DMS 273 (cell line): ENCODE measurements at regions not wholly inside any gene's neighbourhood (a gene's known extent, or its start where the extent isn't known, plus 50 kb on each side); places are given as distances from the start of the nearest gene placed in this dataset.
"Not testable (repeated sequence)": the region's sequence is repeated elsewhere in the genome, so short reads cannot be mapped to it uniquely, and the experiment has no call there.

Source experiments
- DNase-seq: peaks from one replicate; lab custom pipeline; 2025; ENCODE audit not compliant: unreplicated experiment; lab: John Stamatoyannopoulos, UW

GRCh38 chrX:22526339-22526738 is 253.6 kb downstream of the CBLL2 start:
- DNase-seq = no peak

- no peak for DNase-seq
Observed at GRCh38 chrX:22527302-22527701, 254.6 kb downstream of the CBLL2 start.

DNA sequence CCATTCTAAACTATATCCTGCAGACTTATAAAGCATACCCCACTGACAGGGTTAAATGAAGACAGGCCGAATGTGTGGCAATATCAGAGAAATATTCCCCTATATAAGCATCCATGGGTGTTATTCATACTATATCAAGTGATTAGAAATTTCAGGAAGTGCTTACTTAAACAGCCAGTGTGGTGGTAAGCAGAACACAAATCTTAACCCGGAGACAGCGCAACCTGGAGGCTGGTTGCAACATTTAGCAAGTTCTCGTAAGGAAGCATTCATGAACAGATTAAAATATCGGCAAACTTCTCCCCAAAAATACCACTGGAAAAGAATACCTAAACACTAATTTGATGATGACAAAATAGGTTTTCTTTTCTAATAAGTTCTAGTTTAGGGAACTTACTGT is 261.2 kb downstream of the CBLL2 start:
- peak; percentile 8 for DNase-seq

- DNase-seq = no peak
Observed at GRCh38 chrX:22534643-22535042, 261.9 kb downstream of the CBLL2 start.

DNA sequence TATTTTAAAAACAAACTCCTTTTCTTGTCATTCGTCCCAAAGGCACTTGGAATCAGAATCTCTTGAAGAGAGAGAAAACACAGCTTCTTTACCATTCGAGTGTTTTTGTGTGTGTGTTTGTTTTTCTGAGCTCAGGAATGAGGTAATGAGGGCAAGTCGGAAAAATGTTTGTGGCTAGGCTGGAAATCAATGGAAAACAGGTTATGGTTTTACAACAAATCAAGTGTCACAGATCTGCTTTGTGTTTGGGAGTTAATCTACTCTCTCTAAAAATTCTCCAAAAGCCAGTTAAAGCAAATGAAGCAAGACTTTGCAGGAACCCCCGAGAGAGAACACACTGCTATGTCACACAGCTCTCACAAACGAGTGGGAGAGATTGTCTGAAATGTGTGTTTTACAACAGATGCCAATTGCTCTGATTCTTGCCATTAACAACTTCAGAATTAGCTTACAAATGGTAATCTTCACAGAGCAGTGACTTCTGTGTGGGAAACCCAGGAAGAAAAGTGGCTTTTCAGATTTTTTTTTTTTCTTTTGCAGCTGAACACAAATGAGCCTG is 264.1 kb downstream of the CBLL2 start:
- DNase-seq = no peak

GRCh38 chrX:22538580-22538979 is 265.9 kb downstream of the CBLL2 start:
- DNase-seq = no peak

DNA sequence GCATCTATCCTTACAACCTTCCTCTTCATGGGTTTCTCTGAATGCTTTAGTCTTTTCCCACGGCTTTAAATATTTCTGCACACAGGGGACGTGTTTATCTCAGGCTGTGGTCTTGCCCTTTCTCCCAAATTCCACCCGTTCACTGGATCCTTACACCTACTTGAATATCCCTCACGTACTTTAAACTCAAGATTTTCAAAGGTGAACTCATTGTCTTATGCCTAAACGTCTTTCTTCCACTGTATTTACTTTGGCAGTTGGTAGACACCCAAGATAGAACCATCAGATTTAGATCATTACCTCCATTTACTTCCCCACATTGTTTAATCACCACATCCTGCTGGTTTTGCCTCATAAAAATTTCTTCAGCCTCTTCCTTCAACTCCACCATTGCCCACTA is 269.2 kb downstream of the CBLL2 start:
- no peak for DNase-seq

- DNase-seq = no peak
Observed at GRCh38 chrX:22542641-22543040, 269.9 kb downstream of the CBLL2 start.

DNA sequence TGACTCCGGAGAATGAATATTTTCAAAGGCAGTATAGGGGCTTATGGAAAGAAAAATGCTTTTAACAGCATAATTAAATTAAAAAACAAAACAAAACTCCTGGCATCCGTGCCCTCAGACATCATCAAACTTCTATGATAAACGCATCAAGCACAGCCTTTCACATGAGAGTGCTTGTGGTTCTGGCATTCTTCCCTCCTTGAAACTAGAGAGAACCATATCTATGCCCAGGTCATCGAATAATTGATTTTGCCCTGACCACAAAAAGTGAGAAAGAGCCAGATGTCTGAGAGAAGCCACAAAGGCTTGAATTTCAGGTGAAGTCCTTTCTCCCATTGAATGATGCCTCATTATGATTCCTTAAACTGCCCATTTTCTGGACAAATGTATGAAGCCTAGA is 286.8 kb downstream of the CBLL2 start:
- DNase-seq = no peak

- DNase-seq = no peak
Observed at GRCh38 chrX:22575161-22575845, 302.6 kb downstream of the CBLL2 start.

DNA sequence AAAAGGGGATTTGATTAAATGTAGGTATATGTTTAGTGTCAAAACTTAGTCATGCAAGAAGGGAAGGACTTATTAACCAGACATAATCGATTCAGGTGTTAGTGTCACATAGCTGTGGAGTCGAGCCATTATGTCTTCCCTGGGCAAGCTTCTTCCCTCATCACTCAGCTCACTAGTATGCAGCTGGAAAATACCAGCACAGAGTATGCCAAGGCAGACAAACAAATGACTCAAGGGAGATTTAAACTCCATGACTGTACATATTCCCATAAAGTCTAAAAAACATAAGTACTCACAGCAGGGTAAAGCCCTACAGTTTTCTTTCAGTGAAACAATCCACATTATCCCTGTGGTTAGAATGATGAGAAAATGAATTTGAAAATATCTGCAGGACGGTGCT is 304.5 kb downstream of the CBLL2 start:
- DNase-seq = no peak

- DNase-seq = no peak
Observed at GRCh38 chrX:22585831-22586230, 313.1 kb downstream of the CBLL2 start.

- DNase-seq = no peak
Observed at GRCh38 chrX:22589845-22590244, 317.1 kb downstream of the CBLL2 start.

- no peak for DNase-seq
Observed at GRCh38 chrX:22594766-22595165, 322.1 kb downstream of the CBLL2 start.

DNA sequence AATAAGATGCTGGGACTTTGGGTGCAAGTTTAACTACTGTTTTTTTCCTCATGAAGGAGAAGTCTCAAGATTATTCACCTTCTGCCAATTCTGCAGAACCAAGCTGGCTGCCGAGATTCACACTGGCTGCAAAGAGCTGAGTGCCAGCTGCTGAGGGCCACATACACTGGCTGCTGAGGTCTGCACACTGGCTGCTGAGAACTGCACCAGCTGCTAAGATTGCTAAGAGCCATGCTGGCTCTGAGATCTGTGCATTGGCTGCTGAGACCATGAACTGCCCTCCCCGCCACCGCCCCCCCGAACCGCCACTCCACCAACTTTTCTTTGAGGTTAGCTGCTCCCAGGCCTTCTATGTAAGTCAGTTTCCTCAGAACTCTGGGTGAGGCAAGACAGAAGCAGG is 330.3 kb downstream of the CBLL2 start:
- peak; percentile 22 for DNase-seq

DNA sequence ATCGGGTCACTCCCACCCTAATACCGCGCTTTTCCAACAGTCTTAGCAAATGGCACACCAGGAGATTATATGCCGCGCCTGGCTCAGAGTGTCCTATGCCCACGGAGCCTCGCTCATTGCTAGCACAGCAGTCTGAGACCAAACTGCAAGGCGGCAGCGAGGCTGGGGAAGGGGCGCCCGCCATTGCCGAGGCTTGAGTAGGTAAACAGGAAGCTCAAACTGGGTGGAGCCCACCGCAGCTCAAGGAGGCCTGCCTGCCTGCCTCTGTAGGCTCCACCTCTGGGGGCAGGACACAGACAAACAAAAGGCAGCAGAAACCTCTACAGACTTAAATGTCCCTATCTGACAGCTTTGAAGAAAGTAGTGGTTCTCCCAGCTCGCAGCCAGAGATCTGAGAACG is 336.7 kb downstream of the CBLL2 start:
- DNase-seq = not testable (repeated sequence)

- no peak for DNase-seq
Observed at GRCh38 chrX:22616867-22617266, 344.2 kb downstream of the CBLL2 start.

GRCh38 chrX:22627576-22627975 is 354.9 kb downstream of the CBLL2 start:
- DNase-seq = no peak

- no peak for DNase-seq
Observed at GRCh38 chrX:22628275-22628674, 355.6 kb downstream of the CBLL2 start.

DNA sequence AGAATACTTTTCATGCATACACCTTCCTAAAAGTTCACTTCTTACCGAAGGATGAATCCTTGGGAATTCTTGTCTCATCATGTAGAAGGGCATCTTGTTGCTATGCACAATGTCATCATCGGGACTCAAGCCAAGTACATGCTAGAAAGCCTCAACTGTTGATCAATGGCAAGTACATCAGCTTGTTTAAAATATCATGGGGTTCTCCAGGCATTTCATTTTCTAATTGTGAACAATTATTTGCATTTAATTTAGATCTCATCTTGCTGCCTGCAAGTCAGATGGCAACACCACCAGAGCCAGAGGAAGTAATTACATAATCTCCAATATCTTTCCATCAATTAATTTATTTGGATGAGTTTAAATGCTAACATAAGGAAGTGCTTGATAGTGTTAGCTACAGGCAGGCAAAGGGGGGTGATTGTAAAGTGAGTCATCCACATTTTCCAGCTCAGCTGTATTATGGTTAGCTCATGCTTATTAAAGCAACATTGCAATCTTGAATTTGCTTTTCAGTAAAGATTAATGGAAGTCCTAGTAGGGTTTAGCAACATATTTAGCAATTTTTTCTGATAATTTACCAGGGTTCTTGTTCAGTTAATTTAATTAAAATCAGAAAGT is 356.5 kb downstream of the CBLL2 start:
- DNase-seq = peak; percentile 8

DNA sequence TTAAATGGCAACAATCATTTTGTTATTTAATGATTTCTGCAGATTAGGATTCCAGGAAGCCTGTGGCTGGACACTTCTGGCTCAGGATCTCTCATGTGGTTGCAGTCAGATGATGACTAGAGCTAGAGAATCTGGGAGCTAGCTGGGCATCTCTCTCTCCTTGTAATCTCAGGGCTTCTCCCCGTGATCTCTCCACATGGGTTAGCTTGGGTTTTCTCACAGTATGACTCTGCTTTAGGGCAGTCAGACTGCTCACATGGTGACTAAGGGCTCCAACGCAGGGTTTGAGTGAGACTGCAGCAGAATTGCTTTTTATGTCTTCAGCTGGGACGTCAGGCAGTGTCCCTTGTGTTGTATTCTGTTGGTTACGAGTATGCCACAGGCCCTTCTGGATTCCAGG is 361.4 kb downstream of the CBLL2 start:
- DNase-seq = no peak

DNA sequence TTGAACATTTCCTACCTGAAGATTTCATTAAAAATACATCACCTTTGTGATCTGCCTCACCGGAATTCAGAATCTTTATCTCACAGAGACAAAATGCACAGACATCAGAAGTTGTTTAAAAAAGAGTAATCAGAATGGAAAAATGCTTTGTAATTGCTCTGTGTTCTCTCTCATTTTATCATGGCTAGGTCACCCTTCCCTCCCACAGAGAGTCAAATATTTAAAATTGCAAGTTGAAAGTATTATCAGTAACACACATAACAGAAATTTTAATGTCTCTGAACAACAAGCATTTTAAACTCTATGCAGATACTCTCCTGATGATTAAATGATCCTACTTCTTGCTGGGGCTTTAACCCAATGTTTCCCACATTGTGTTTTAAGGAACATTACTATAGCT is 362.0 kb downstream of the CBLL2 start:
- no peak for DNase-seq

DNA sequence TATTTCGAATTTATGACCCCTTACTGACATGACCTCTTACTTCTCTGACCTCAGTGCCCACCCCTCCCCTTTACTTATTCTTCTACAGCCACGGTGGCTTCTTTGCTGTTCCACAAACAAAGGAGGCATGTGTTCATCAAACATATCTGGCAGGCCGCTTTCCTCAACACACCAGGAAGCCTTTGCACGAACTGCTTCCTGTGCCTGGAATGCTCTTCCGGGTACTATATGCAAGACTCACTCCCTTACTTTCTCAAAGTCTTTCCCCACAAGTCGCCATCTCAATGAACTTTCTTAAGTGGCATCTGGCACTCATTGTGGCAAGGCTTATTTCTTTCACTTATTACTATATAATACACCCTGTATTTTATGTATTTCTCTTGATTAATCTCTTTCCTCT is 351.5 kb upstream of the DDX53 start:
- no peak for DNase-seq
